ENCODE measurements at regions not wholly inside any gene's neighbourhood (a gene's known extent, or its start where the extent isn't known, plus 50 kb on each side); places are given as distances from the start of the nearest gene placed in this dataset.

GRCh38 chr5:57386958-57387357 is 95.7 kb downstream of the ACTBL2 start:
- Histone ChIP-seq H3K4me3 (ENCODE audit: low read length) (no peak overlapping the region), H3K36me3 (ENCODE audit: insufficient read depth, low read length) (no peaks in the 10 kb centered on the region), H3K9me3 (ENCODE audit: low read length) (no peaks in the 10 kb centered on the region), H3K27ac (ENCODE audit: low read depth, low read length) (no peak overlapping the region), H3K4me1 (ENCODE audit: insufficient read depth, low read length) (no peaks in the 10 kb centered on the region), H3K27me3 (ENCODE audit: insufficient read depth, low read length, poor library complexity, severe bottlenecking) (no peaks in the 10 kb centered on the region)
- H3K27me3 Mint-ChIP-seq = peaks cover 4 to 9% of the 10 kb centered on the region in 2 donors
- H3K9me3 Mint-ChIP-seq = peaks cover 0 to 4% (median 0%) of the 10 kb centered on the region in 5 donors
- H3K27ac Mint-ChIP-seq = no peak overlapping the region
- no peak overlapping the region for H3K4me3 Mint-ChIP-seq
- no peaks in the 10 kb centered on the region for H3K4me1 Mint-ChIP-seq
- ChIA-PET CTCF (interaction anchor here (1.1 kb wide), 1 partner anchor 35 kb away, joined by 3 read pairs; no protein-coding TSS in a partner anchor), POLR2A (no interaction called here)
- DNase-seq = no peak
- no peaks in the 10 kb centered on the region for H3K36me3 Mint-ChIP-seq

GRCh38 chr5:57383093-57383861 is 99.3 kb downstream of the ACTBL2 start:
- Histone ChIP-seq H3K27ac (ENCODE audit: low read depth, low read length) (no peak overlapping the region), H3K27me3 (ENCODE audit: insufficient read depth, low read length, poor library complexity, severe bottlenecking) (no peaks in the 10 kb centered on the region), H3K9me3 (ENCODE audit: low read length) (no peaks in the 10 kb centered on the region), H3K4me3 (ENCODE audit: low read length) (no peak overlapping the region), H3K36me3 (ENCODE audit: insufficient read depth, low read length) (no peaks in the 10 kb centered on the region), H3K4me1 (ENCODE audit: insufficient read depth, low read length) (no peaks in the 10 kb centered on the region)
- peaks cover 0 to 2% (median 0%) of the 10 kb centered on the region in 5 donors for H3K9me3 Mint-ChIP-seq
- peak overlapping the region in 1 of 8 donors; percentile 27 for H3K27ac Mint-ChIP-seq
- peaks cover 4 to 9% of the 10 kb centered on the region in 2 donors for H3K27me3 Mint-ChIP-seq
- H3K36me3 Mint-ChIP-seq = no peaks in the 10 kb centered on the region
- H3K4me3 Mint-ChIP-seq = no peak overlapping the region
- POLR2A ChIA-PET = no interaction called here
- no peak for DNase-seq
- CTCF ChIA-PET = no interaction called here
- H3K4me1 Mint-ChIP-seq = no peaks in the 10 kb centered on the region

- Histone ChIP-seq H3K4me1 (ENCODE audit: insufficient read depth, low read length) (no peaks in the 10 kb centered on the region), H3K36me3 (ENCODE audit: insufficient read depth, low read length) (no peaks in the 10 kb centered on the region), H3K4me3 (ENCODE audit: low read length) (no peak overlapping the region), H3K27me3 (ENCODE audit: insufficient read depth, low read length, poor library complexity, severe bottlenecking) (no peaks in the 10 kb centered on the region), H3K9me3 (ENCODE audit: low read length) (no peaks in the 10 kb centered on the region), H3K27ac (ENCODE audit: low read depth, low read length) (no peak overlapping the region)
- peaks cover 0 to 2% (median 0%) of the 10 kb centered on the region in 5 donors for H3K9me3 Mint-ChIP-seq
- peaks cover 4 to 9% of the 10 kb centered on the region in 2 donors for H3K27me3 Mint-ChIP-seq
- ChIA-PET POLR2A (no interaction called here), CTCF (no interaction called here)
- no peaks in the 10 kb centered on the region for H3K36me3 Mint-ChIP-seq
- no peaks in the 10 kb centered on the region for H3K4me1 Mint-ChIP-seq
- no peak overlapping the region for H3K4me3 Mint-ChIP-seq
- no peak for DNase-seq
- H3K27ac Mint-ChIP-seq = peak overlapping the region in 1 of 8 donors; percentile 21
These were observed 100.0 kb downstream of the ACTBL2 start for GRCh38 chr5:57382655-57383054.

GRCh38 chr5:57370376-57370775 is 112.2 kb downstream of the ACTBL2 start:
- Mint-ChIP-seq H3K27me3 (peaks cover 1 to 16% of the 10 kb centered on the region in 2 donors), H3K4me1 (no peaks in the 10 kb centered on the region), H3K27ac (no peak overlapping the region), H3K9me3 (no peaks in the 10 kb centered on the region), H3K36me3 (no peaks in the 10 kb centered on the region), H3K4me3 (no peak overlapping the region)
- no peak for DNase-seq
- POLR2A ChIA-PET = no interaction called here
- no peak overlapping the region for H3K4me3 ChIP-seq (ENCODE audit: low read length)
- H3K36me3 ChIP-seq (ENCODE audit: insufficient read depth, low read length) = no peaks in the 10 kb centered on the region
- no peaks in the 10 kb centered on the region for H3K4me1 ChIP-seq (ENCODE audit: insufficient read depth, low read length)
- H3K27me3 ChIP-seq (ENCODE audit: insufficient read depth, low read length, poor library complexity, severe bottlenecking) = no peaks in the 10 kb centered on the region
- CTCF ChIA-PET = no interaction called here
- H3K9me3 ChIP-seq (ENCODE audit: low read length) = no peaks in the 10 kb centered on the region
- no peak overlapping the region for H3K27ac ChIP-seq (ENCODE audit: low read depth, low read length)

GRCh38 chr5:57368010-57368409 is 114.6 kb downstream of the ACTBL2 start:
- Mint-ChIP-seq H3K4me3 (no peak overlapping the region), H3K36me3 (no peaks in the 10 kb centered on the region), H3K27me3 (peaks cover 0 to 13% of the 10 kb centered on the region in 2 donors), H3K9me3 (no peaks in the 10 kb centered on the region), H3K27ac (no peak overlapping the region), H3K4me1 (no peaks in the 10 kb centered on the region)
- H3K9me3 ChIP-seq (ENCODE audit: low read length) = no peaks in the 10 kb centered on the region
- H3K27ac ChIP-seq (ENCODE audit: low read depth, low read length) = no peak overlapping the region
- CTCF ChIA-PET = no interaction called here
- no peak overlapping the region for H3K4me3 ChIP-seq (ENCODE audit: low read length)
- no peaks in the 10 kb centered on the region for H3K4me1 ChIP-seq (ENCODE audit: insufficient read depth, low read length)
- H3K36me3 ChIP-seq (ENCODE audit: insufficient read depth, low read length) = no peaks in the 10 kb centered on the region
- POLR2A ChIA-PET = no interaction called here
- DNase-seq = no peak
- no peaks in the 10 kb centered on the region for H3K27me3 ChIP-seq (ENCODE audit: insufficient read depth, low read length, poor library complexity, severe bottlenecking)

GRCh38 chr5:57366744-57367143 is 115.9 kb downstream of the ACTBL2 start:
- no peak for DNase-seq
- H3K4me1 ChIP-seq (ENCODE audit: insufficient read depth, low read length) = no peaks in the 10 kb centered on the region
- ChIA-PET CTCF (no interaction called here), POLR2A (no interaction called here)
- Mint-ChIP-seq H3K4me3 (no peak overlapping the region), H3K9me3 (no peaks in the 10 kb centered on the region), H3K4me1 (no peaks in the 10 kb centered on the region), H3K27ac (no peak overlapping the region), H3K27me3 (peaks cover 0 to 11% of the 10 kb centered on the region in 2 donors), H3K36me3 (no peaks in the 10 kb centered on the region)
- no peaks in the 10 kb centered on the region for H3K9me3 ChIP-seq (ENCODE audit: low read length)
- H3K27ac ChIP-seq (ENCODE audit: low read depth, low read length) = no peak overlapping the region
- H3K27me3 ChIP-seq (ENCODE audit: insufficient read depth, low read length, poor library complexity, severe bottlenecking) = no peaks in the 10 kb centered on the region
- H3K36me3 ChIP-seq (ENCODE audit: insufficient read depth, low read length) = no peaks in the 10 kb centered on the region
- no peak overlapping the region for H3K4me3 ChIP-seq (ENCODE audit: low read length)

GRCh38 chr5:57362951-57363350 is 119.7 kb downstream of the ACTBL2 start:
- H3K9me3 ChIP-seq (ENCODE audit: low read length) = no peaks in the 10 kb centered on the region
- H3K36me3 ChIP-seq (ENCODE audit: insufficient read depth, low read length) = no peaks in the 10 kb centered on the region
- Mint-ChIP-seq H3K4me3 (no peak overlapping the region), H3K9me3 (no peaks in the 10 kb centered on the region), H3K4me1 (no peaks in the 10 kb centered on the region), H3K27me3 (peaks cover 0 to 4% of the 10 kb centered on the region in 2 donors), H3K27ac (no peak overlapping the region), H3K36me3 (no peaks in the 10 kb centered on the region)
- CTCF ChIA-PET = no interaction called here
- POLR2A ChIA-PET = no interaction called here
- no peak overlapping the region for H3K4me3 ChIP-seq (ENCODE audit: low read length)
- no peaks in the 10 kb centered on the region for H3K27me3 ChIP-seq (ENCODE audit: insufficient read depth, low read length, poor library complexity, severe bottlenecking)
- no peaks in the 10 kb centered on the region for H3K4me1 ChIP-seq (ENCODE audit: insufficient read depth, low read length)
- DNase-seq = no peak
- no peak overlapping the region for H3K27ac ChIP-seq (ENCODE audit: low read depth, low read length)

GRCh38 chr5:57360871-57361270 is 121.7 kb downstream of the ACTBL2 start:
- no peak overlapping the region for H3K27ac ChIP-seq (ENCODE audit: low read depth, low read length)
- no peak for DNase-seq
- POLR2A ChIA-PET = no interaction called here
- H3K4me3 ChIP-seq (ENCODE audit: low read length) = no peak overlapping the region
- no peaks in the 10 kb centered on the region for H3K36me3 ChIP-seq (ENCODE audit: insufficient read depth, low read length)
- no peaks in the 10 kb centered on the region for H3K36me3 Mint-ChIP-seq
- CTCF ChIA-PET = no interaction called here
- no peaks in the 10 kb centered on the region for H3K27me3 ChIP-seq (ENCODE audit: insufficient read depth, low read length, poor library complexity, severe bottlenecking)
- H3K4me3 Mint-ChIP-seq = no peak overlapping the region
- H3K27ac Mint-ChIP-seq = no peak overlapping the region
- no peaks in the 10 kb centered on the region for H3K9me3 ChIP-seq (ENCODE audit: low read length)
- no peaks in the 10 kb centered on the region for H3K9me3 Mint-ChIP-seq
- H3K4me1 ChIP-seq (ENCODE audit: insufficient read depth, low read length) = no peaks in the 10 kb centered on the region
- no peaks in the 10 kb centered on the region for H3K4me1 Mint-ChIP-seq
- H3K27me3 Mint-ChIP-seq = peaks cover 0 to 2% of the 10 kb centered on the region in 2 donors
